MM.1S (cell line): ENCODE measurements at regions not wholly inside any gene's neighbourhood (a gene's known extent, or its start where the extent isn't known, plus 50 kb on each side); places are given as distances from the start of the nearest gene placed in this dataset.

Experiments
- CTCF ChIP-seq: fragments of 300-600 bp; sonication (generic); IDR thresholded peaks from 2 replicates; pipeline ENCODE4 v1.5.1; 2016; ENCODE audit warnings: antibody characterized with exemption, low read length, mixed read lengths
- EZH2 ChIP-seq: fragments of 300-600 bp; sonication (generic); optimal IDR thresholded peaks from 2 replicates; pipeline ENCODE3; 2017; ENCODE audit warnings: low read depth, mild to moderate bottlenecking, antibody characterized with exemption, low read length, mixed read lengths

- TF ChIP-seq EZH2: no peak
- no peak for TF ChIP-seq CTCF
These were observed 262.3 kb upstream of the NOVA1 start for GRCh38 chr14:26860111-26860510.
